ENCODE measurements at regions not wholly inside any gene's neighbourhood (a gene's known extent, or its start where the extent isn't known, plus 50 kb on each side); places are given as distances from the start of the nearest gene placed in this dataset.
A peak's percentile ranks its signal among the peaks of the same experiment; 100 is the strongest.

DNA sequence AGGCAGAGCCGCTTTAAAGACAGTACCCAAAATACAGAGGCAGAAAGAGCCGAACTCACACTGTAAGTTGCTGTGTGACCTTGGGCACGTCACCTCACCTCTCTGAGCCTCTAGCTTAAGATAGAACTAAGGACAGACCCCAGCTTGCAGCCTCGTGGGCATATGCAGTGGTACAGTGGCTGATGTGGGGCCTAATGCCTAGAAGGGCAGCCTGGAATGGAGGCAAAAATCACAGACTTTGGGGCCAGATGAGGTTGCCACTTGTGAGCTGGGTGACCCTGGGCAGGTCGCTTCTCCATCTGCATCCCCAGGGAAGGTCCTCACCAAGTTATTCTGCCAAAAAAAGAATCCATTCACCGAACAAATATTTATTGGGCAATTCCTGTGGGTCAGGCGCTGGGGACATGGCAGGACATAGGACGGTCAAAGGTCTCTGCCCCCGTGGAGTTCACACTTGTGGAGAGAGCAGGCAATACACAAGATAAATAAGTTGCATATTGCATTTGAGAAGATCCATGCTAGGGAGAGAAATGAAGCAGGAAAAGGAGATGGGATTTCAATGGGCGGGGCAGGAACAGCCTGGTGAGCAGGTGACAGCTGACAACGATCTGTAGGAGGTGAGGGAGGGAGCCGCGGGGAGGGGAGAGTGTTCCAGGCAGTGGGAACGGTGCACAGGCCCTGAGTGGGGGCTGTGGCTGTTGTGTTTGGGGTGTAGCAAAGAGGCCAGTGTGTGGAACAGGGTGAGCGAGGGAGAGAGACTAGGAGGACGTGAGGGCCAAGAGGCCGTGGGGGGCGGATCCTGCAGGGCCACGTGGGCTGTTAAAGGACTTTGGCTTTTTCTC is 115.2 kb downstream of the CEBPB start:
- peaks cover 30 to 43% of the 10 kb centered on the region in 2 experiments for H3K4me1 ChIP-seq (replicated peaks in 1 of 2; ENCODE audit: control insufficient read depth in 2 of 2, insufficient read depth in 2 of 2, low read length in 2 of 2)
- 48% methylated on average over 15 of the region's 19 CpGs for WGBS (ENCODE audit: insufficient coverage, low coverage, missing lambda C conversion rate)
- DNase-seq (ENCODE audit: extremely low read depth in 1 of 4, low spot score in 3 of 4) (peak in 1 of 4 experiments; percentile 37), ATAC-seq (peak; percentile 36), FAIRE-seq (no peak)
- H3K27ac ChIP-seq (ENCODE audit: extremely low read depth, low read depth, low read length) = no peak overlapping the region
- H3K79me2 ChIP-seq (ENCODE audit: control insufficient read depth, insufficient read depth, low read length) = no peaks in the 10 kb centered on the region
- H3K36me3 ChIP-seq (ENCODE audit: control insufficient read depth, insufficient read depth, low read length) = no peaks in the 10 kb centered on the region
- peak overlapping the region; percentile 28; the same call in 1 of the 2 replicates for H3K4me2 ChIP-seq (ENCODE audit: insufficient read depth, low read length)
- H3K27me3 ChIP-seq (ENCODE audit: control insufficient read depth in 2 of 2, insufficient read depth in 2 of 2, low read length in 2 of 2) = no peaks in the 10 kb centered on the region
- H3K9me3 ChIP-seq (replicated peaks; ENCODE audit: control insufficient read depth, insufficient read depth, low read depth, low read length) = no peaks in the 10 kb centered on the region
- no peaks in the 10 kb centered on the region for H4K20me1 ChIP-seq (replicated peaks; ENCODE audit: control insufficient read depth, insufficient read depth, low read length)
- peak overlapping the region; percentile 83 for H2AFZ ChIP-seq (ENCODE audit: low read depth, low read length)
- POLR2A ChIA-PET = interaction anchor here (0.7 kb wide), 1 partner anchor 63 kb away, joined by 3 read pairs; no protein-coding TSS in a partner anchor
- no TSS peak for BruUV-seq (replicated peaks)
- H3K9ac ChIP-seq (ENCODE audit: insufficient read depth in 1 of 2, low read depth in 2 of 2, low read length in 2 of 2) = peak overlapping the region in 1 of 2 experiments; percentile 80; a peak in 1 of 4 replicates
- no peak overlapping the region for H3K4me3 ChIP-seq
- H3K9me1 ChIP-seq (ENCODE audit: control insufficient read depth, insufficient read depth, low read length) = no peaks in the 10 kb centered on the region
- CTCF ChIA-PET (ENCODE audit: low intra/inter-chr PET ratio) = no interaction called here
- in situ Hi-C loops (cut with MboI) (no loop called here), intact Hi-C loops (cut with micrococcal nuclease) (no loop called here)
- TF ChIP-seq KLF13 (tag; IDR thresholded peaks at IDR 0.05; ENCODE audit: borderline replicate concordance, low read depth) (no peak; the same call in 1 of the 2 replicates), TGIF2 (CRISPR knock-in tag; IDR thresholded peaks at IDR 0.05) (no peak), BCOR (IDR thresholded peaks at IDR 0.05) (peak; percentile 70), RBM25 (IDR thresholded peaks at IDR 0.05; ENCODE audit: low read depth, low read length, severe bottlenecking) (peak; percentile 65), OTX1 (CRISPR knock-in tag; IDR thresholded peaks at IDR 0.05) (peak; percentile 25; the same call in 1 of the 2 replicates), RCOR1 (IDR thresholded peaks at IDR 0.05; ENCODE audit: borderline replicate concordance in 1 of 2, low read depth in 2 of 2, low read length in 2 of 2) (0 out of 4 replicates have a peak, but pooled peaks of 1 of the 2 experiments have one; percentile 13), ZEB2 (IDR thresholded peaks at IDR 0.05) (peak; percentile 44; the same call in 1 of the 2 replicates), SIRT6 (IDR thresholded peaks at IDR 0.05; ENCODE audit: low read depth, low read length) (no peak), ATF7 (IDR thresholded peaks at IDR 0.05) (0 out of 2 replicates have a peak, but pooled peaks have one; percentile 9)
- TF ChIP-seq, protein P1, sequence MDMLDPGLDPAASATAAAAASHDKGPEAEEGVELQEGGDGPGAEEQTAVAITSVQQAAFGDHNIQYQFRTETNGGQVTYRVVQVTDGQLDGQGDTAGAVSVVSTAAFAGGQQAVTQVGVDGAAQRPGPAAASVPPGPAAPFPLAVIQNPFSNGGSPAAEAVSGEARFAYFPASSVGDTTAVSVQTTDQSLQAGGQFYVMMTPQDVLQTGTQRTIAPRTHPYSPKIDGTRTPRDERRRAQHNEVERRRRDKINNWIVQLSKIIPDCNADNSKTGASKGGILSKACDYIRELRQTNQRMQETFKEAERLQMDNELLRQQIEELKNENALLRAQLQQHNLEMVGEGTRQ (CRISPR knock-in tag; IDR thresholded peaks at IDR 0.05) = peak; percentile 62
- TF ChIP-seq, protein P2, sequence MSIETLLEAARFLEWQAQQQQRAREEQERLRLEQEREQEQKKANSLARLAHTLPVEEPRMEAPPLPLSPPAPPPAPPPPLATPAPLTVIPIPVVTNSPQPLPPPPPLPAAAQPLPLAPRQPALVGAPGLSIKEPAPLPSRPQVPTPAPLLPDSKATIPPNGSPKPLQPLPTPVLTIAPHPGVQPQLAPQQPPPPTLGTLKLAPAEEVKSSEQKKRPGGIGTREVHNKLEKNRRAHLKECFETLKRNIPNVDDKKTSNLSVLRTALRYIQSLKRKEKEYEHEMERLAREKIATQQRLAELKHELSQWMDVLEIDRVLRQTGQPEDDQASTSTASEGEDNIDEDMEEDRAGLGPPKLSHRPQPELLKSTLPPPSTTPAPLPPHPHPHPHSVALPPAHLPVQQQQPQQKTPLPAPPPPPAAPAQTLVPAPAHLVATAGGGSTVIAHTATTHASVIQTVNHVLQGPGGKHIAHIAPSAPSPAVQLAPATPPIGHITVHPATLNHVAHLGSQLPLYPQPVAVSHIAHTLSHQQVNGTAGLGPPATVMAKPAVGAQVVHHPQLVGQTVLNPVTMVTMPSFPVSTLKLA (conservative IDR thresholded peaks at IDR 0.05) = peak; percentile 36 to 61; a peak in 3 of 4 replicates
- TF ChIP-seq, protein P3, sequence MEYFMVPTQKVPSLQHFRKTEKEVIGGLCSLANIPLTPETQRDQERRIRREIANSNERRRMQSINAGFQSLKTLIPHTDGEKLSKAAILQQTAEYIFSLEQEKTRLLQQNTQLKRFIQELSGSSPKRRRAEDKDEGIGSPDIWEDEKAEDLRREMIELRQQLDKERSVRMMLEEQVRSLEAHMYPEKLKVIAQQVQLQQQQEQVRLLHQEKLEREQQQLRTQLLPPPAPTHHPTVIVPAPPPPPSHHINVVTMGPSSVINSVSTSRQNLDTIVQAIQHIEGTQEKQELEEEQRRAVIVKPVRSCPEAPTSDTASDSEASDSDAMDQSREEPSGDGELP (CRISPR knock-in tag; IDR thresholded peaks at IDR 0.05; ENCODE audit: borderline replicate concordance) = peak; percentile 27; the same call in 1 of the 2 replicates
- TF ChIP-seq, protein P4, sequence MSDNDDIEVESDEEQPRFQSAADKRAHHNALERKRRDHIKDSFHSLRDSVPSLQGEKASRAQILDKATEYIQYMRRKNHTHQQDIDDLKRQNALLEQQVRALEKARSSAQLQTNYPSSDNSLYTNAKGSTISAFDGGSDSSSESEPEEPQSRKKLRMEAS (CRISPR knock-in tag; IDR thresholded peaks at IDR 0.05) = peak; percentile 65
- TF ChIP-seq, protein P5, sequence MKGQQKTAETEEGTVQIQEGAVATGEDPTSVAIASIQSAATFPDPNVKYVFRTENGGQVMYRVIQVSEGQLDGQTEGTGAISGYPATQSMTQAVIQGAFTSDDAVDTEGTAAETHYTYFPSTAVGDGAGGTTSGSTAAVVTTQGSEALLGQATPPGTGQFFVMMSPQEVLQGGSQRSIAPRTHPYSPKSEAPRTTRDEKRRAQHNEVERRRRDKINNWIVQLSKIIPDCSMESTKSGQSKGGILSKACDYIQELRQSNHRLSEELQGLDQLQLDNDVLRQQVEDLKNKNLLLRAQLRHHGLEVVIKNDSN (CRISPR knock-in tag; IDR thresholded peaks at IDR 0.05) = peak; percentile 80
- TF ChIP-seq, protein P6, sequence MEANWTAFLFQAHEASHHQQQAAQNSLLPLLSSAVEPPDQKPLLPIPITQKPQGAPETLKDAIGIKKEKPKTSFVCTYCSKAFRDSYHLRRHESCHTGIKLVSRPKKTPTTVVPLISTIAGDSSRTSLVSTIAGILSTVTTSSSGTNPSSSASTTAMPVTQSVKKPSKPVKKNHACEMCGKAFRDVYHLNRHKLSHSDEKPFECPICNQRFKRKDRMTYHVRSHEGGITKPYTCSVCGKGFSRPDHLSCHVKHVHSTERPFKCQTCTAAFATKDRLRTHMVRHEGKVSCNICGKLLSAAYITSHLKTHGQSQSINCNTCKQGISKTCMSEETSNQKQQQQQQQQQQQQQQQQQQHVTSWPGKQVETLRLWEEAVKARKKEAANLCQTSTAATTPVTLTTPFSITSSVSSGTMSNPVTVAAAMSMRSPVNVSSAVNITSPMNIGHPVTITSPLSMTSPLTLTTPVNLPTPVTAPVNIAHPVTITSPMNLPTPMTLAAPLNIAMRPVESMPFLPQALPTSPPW (CRISPR knock-in tag; IDR thresholded peaks at IDR 0.05) = peak; percentile 40; the same call in 1 of the 2 replicates

Data from K562 (cell line).